Hepatocyte (in vitro differentiated cells): ENCODE measurements at regions not wholly inside any gene's neighbourhood (a gene's known extent, or its start where the extent isn't known, plus 50 kb on each side); places are given as distances from the start of the nearest gene placed in this dataset.

Experiments
- DNase-seq: peaks from one replicate; pipeline ENCODE4 v3.0.0-alpha.2; 2016; ENCODE audit warnings: low spot score
- H2AFZ ChIP-seq: fragments of 200-600 bp; sonication (generic); 2 replicates; pipeline ENCODE4 v1.6.0; 2016; ENCODE audit warnings: antibody characterized with exemption, mild to moderate bottlenecking
- H3K27ac ChIP-seq: fragments of 200-600 bp; sonication (generic); 2 replicates; pipeline ENCODE4 v1.5.1; 2016; ENCODE audit warnings: mild to moderate bottlenecking
- H3K27me3 ChIP-seq: fragments of 200-600 bp; sonication (generic); 2 replicates; pipeline ENCODE4 v1.6.1; 2016
- H3K36me3 ChIP-seq: fragments of 200-600 bp; sonication (generic); replicated peaks from 2 replicates; pipeline ENCODE4 v1.5.1; 2016; ENCODE audit warnings: low read depth; ENCODE audit not compliant: insufficient read depth
- H3K4me1 ChIP-seq: fragments of 200-600 bp; sonication (generic); 2 replicates; pipeline ENCODE4 v1.5.1; 2016; ENCODE audit warnings: mild to moderate bottlenecking, moderate library complexity; ENCODE audit not compliant: insufficient read depth
- H3K4me2 ChIP-seq: fragments of 200-600 bp; sonication (generic); 2 replicates; pipeline ENCODE4 v1.6.0; 2016
- H3K4me3 ChIP-seq: fragments of 200-600 bp; sonication (generic); 2 replicates; pipeline ENCODE4 v1.5.1; 2016; ENCODE audit warnings: mild to moderate bottlenecking
- H3K79me2 ChIP-seq: fragments of 200-600 bp; sonication (generic); 2 replicates; pipeline ENCODE4 v1.6.0; 2017; ENCODE audit warnings: mild to moderate bottlenecking
- H3K9me2 ChIP-seq: fragments of 200-600 bp; sonication (generic); replicated peaks from 2 replicates; pipeline ENCODE4 v1.6.0; 2017; ENCODE audit warnings: mild to moderate bottlenecking; ENCODE audit not compliant: insufficient read depth
- H3K9me3 ChIP-seq: fragments of 200-600 bp; sonication (generic); 2 replicates; pipeline ENCODE4 v1.5.1; 2016; ENCODE audit warnings: low read depth, mild to moderate bottlenecking
- H4K20me1 ChIP-seq: fragments of 200-600 bp; sonication (generic); 2 replicates; pipeline ENCODE4 v1.6.0; 2016; ENCODE audit warnings: mild to moderate bottlenecking; ENCODE audit not compliant: insufficient read depth, poor library complexity, severe bottlenecking
- EZH2 ChIP-seq: fragments of 200-600 bp; sonication (generic); IDR thresholded peaks from 2 replicates; pipeline ENCODE4 v1.6.1; 2016; ENCODE audit warnings: antibody characterized with exemption, mild to moderate bottlenecking, borderline replicate concordance
- EZH2phosphoT487 ChIP-seq: fragments of 200-600 bp; sonication (generic); IDR thresholded peaks from one replicate; pipeline ENCODE4 v1.6.1; 2018; ENCODE audit warnings: antibody characterized with exemption, mild to moderate bottlenecking, low read depth, moderate library complexity; ENCODE audit not compliant: unreplicated experiment, severe bottlenecking
- WGBS: methylation state at CpG from one replicate; pipeline ENCODE4 v1.1.6; 2016; ENCODE audit warnings: low lambda C conversion rate; ENCODE audit errors: missing lambda C conversion rate; 5-methylcytosine and 5-hydroxymethylcytosine counted together
- TF ChIP-seq, protein P1 (sequence below): fragments of 200-600 bp; sonication (generic); IDR thresholded peaks from 2 replicates; pipeline ENCODE4 v1.5.1; 2016; ENCODE audit warnings: antibody characterized with exemption, mild to moderate bottlenecking; ENCODE audit not compliant: poor library complexity

DNA sequence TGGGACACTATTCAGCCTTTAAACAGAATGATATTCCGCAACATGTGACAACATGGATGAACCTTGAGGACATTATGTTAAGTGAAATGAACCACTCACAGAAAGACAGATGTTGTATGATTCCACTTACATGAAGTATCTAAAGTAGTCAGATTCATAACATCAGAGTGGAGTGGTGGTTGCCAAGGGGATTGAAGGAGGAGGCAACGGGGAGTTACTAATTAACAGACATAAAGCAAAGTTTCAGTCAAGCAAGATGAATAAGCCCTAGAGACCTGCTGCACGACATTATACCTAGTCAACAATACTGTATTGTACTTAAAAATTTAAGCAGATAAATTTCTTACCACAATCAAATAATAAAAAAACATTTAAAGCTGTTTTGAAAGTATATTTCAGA lies 105.0 kb upstream of the NR0B1 start:
- no peaks in the 10 kb centered on the region for H3K9me2 ChIP-seq
- no peaks in the 10 kb centered on the region for H3K79me2 ChIP-seq
- H2AFZ ChIP-seq: no peak overlapping the region
- H3K27ac ChIP-seq: no peak overlapping the region
- no peak overlapping the region for H3K4me2 ChIP-seq
- DNase-seq: peak; percentile 11
- H3K36me3 ChIP-seq: no peaks in the 10 kb centered on the region
- no peaks in the 10 kb centered on the region for H3K9me3 ChIP-seq
- no peaks in the 10 kb centered on the region for H4K20me1 ChIP-seq
- TF ChIP-seq, protein P1, sequence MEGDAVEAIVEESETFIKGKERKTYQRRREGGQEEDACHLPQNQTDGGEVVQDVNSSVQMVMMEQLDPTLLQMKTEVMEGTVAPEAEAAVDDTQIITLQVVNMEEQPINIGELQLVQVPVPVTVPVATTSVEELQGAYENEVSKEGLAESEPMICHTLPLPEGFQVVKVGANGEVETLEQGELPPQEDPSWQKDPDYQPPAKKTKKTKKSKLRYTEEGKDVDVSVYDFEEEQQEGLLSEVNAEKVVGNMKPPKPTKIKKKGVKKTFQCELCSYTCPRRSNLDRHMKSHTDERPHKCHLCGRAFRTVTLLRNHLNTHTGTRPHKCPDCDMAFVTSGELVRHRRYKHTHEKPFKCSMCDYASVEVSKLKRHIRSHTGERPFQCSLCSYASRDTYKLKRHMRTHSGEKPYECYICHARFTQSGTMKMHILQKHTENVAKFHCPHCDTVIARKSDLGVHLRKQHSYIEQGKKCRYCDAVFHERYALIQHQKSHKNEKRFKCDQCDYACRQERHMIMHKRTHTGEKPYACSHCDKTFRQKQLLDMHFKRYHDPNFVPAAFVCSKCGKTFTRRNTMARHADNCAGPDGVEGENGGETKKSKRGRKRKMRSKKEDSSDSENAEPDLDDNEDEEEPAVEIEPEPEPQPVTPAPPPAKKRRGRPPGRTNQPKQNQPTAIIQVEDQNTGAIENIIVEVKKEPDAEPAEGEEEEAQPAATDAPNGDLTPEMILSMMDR: no peak
- no peak for TF ChIP-seq EZH2phosphoT487
- TF ChIP-seq EZH2: no peak
- no peaks in the 10 kb centered on the region for H3K27me3 ChIP-seq
- no peak overlapping the region for H3K4me3 ChIP-seq
- 70% methylated on average over 3 of the region's 3 CpGs for WGBS
- H3K4me1 ChIP-seq: no peaks in the 10 kb centered on the region

DNA sequence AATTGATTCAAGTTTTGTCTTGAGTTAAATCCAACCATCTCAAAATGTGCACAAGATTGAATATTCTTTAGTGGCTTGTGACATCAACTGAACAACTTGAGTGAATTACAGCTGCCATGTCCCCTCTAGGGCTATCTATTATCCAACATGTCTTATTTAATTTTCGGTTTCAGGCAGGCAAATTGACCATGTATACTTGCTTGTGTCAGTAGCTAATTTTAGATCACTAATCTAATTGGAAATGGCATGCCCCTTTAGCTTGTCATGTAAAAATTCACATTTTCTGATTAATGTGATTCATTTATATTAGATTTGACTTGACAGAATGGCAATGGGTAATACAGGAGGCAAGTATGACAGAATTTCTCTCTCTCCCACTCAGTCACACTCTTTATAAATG lies 93.2 kb upstream of the NR0B1 start:
- no peaks in the 10 kb centered on the region for H3K79me2 ChIP-seq
- H3K27me3 ChIP-seq: no peaks in the 10 kb centered on the region
- H3K4me2 ChIP-seq: no peak overlapping the region
- WGBS: 40% methylated on average over 1 of the region's 1 CpG
- no peaks in the 10 kb centered on the region for H3K4me1 ChIP-seq
- no peak overlapping the region for H3K4me3 ChIP-seq
- no peaks in the 10 kb centered on the region for H3K9me3 ChIP-seq
- no peaks in the 10 kb centered on the region for H3K9me2 ChIP-seq
- DNase-seq: no peak
- no peak for TF ChIP-seq EZH2phosphoT487
- TF ChIP-seq, protein P1: no peak
- TF ChIP-seq EZH2: no peak
- no peaks in the 10 kb centered on the region for H4K20me1 ChIP-seq
- no peak overlapping the region for H2AFZ ChIP-seq
- no peaks in the 10 kb centered on the region for H3K36me3 ChIP-seq
- no peak overlapping the region for H3K27ac ChIP-seq

DNA sequence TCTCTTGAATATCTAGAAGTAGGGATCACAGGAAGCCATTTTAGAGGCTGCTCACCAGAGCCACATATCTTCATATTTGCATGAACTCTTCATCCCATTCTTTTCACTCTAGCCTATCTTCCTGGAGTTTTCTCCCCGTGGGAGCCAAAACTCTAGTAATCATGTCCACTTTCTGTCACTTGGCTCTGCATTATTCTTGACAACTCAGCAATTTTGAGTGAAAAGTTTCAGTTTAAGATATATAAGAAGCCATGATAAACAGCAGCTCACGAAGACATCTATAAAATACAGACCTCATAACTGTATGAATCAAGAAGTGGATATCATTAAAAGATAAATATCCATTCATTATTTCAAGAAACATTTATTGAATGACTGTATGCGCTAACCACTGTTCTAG lies 79.1 kb upstream of the NR0B1 start:
- no peaks in the 10 kb centered on the region for H4K20me1 ChIP-seq
- H3K27ac ChIP-seq: no peak overlapping the region
- 73% methylated on average over 3 of the region's 3 CpGs for WGBS
- H3K4me3 ChIP-seq: no peak overlapping the region
- H3K9me2 ChIP-seq: no peaks in the 10 kb centered on the region
- H3K79me2 ChIP-seq: no peaks in the 10 kb centered on the region
- TF ChIP-seq, protein P1: no peak
- TF ChIP-seq EZH2phosphoT487 (no peak), EZH2 (no peak)
- H3K27me3 ChIP-seq: no peaks in the 10 kb centered on the region
- no peak for DNase-seq
- no peaks in the 10 kb centered on the region for H3K4me1 ChIP-seq
- peaks cover 2% of the 10 kb centered on the region for H3K9me3 ChIP-seq
- no peaks in the 10 kb centered on the region for H3K36me3 ChIP-seq
- H3K4me2 ChIP-seq: no peak overlapping the region
- H2AFZ ChIP-seq: no peak overlapping the region

DNA sequence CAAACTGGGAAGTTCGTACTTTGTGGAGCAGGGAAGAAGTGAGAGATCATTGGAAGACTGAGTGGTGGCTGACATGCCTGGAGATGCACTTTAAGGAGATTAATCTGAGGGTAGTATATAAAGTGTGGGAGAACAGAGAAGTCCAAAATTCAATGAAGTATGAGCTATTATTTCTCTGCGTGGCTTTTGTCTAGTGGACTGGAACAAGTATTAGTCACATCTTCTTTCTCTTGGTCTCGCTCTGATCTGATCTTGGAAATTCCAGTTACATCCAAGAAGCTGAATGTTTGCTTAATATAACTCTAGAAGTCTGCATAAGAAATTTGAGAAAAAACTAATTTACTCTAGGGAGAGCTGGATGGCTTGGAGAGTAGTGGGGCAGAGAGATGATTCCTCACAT lies 64.8 kb upstream of the NR0B1 start:
- no peak overlapping the region for H3K4me3 ChIP-seq
- H3K27ac ChIP-seq: no peak overlapping the region
- no peaks in the 10 kb centered on the region for H3K79me2 ChIP-seq
- no peaks in the 10 kb centered on the region for H3K27me3 ChIP-seq
- no peaks in the 10 kb centered on the region for H4K20me1 ChIP-seq
- H3K9me2 ChIP-seq: no peaks in the 10 kb centered on the region
- H3K4me1 ChIP-seq: no peaks in the 10 kb centered on the region
- H3K4me2 ChIP-seq: no peak overlapping the region
- H3K9me3 ChIP-seq: no peaks in the 10 kb centered on the region
- no peak overlapping the region for H2AFZ ChIP-seq
- no peaks in the 10 kb centered on the region for H3K36me3 ChIP-seq
- DNase-seq: no peak
- no peak for TF ChIP-seq EZH2
- TF ChIP-seq EZH2phosphoT487: no peak
- TF ChIP-seq, protein P1: no peak
- WGBS: 75% methylated on average over 3 of the region's 3 CpGs
